ENCODE measurements at regions not wholly inside any gene's neighbourhood (a gene's known extent, or its start where the extent isn't known, plus 50 kb on each side); places are given as distances from the start of the nearest gene placed in this dataset.
A peak's percentile ranks its signal among the peaks of the same experiment; 100 is the strongest.

DNA sequence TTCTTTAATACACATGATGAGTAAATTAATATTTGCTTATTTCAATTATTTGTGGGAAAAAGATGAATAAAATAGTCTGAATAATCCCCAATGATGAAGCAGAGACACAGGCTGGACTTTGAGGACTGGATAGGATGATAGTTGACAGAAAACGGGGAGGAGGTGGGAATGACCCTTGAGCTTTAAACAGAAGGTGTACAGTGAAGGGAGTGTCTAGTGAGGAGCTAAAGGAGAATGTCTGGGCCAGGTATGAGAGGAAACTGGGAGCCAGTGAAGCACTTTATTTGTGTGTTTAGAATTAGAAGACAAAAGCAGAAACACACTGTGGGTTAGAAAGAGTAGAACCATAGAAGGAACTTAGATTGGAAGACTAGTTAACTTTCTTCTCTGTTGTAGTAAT lies 230.4 kb upstream of the CA10 start:
- no peak overlapping the region for H3K23ac ChIP-seq (ENCODE audit: low read depth, low read length, poor library complexity)
- no peaks in the 10 kb centered on the region for H3K36me3 ChIP-seq (replicated peaks in 1 of 2; ENCODE audit: control insufficient read depth in 2 of 2, insufficient read depth in 2 of 2, low read length in 2 of 2)
- H3K9ac ChIP-seq (ENCODE audit: low read depth, low read length, poor library complexity) = no peak overlapping the region
- H3K27me3 ChIP-seq (ENCODE audit: control insufficient read depth in 3 of 3, insufficient read depth in 3 of 3, low read depth in 1 of 3, low read length in 3 of 3) = no peaks in the 10 kb centered on the region
- no peak for DNase-seq (ENCODE audit: low spot score)
- no peak overlapping the region for H2BK12ac ChIP-seq (ENCODE audit: low read length)
- H3K4ac ChIP-seq (ENCODE audit: low read length) = no peak overlapping the region
- H3K4me1 ChIP-seq (ENCODE audit: control insufficient read depth in 2 of 2, insufficient read depth in 1 of 2, low read depth in 1 of 2, low read length in 2 of 2) = no peaks in the 10 kb centered on the region
- no peak overlapping the region for H2BK5ac ChIP-seq (ENCODE audit: low read length)
- WGBS, 2 donors (ENCODE audit: extremely low coverage in 2 of 2, insufficient read length in 2 of 2, insufficient replicate concordance in 1 of 2) = no CpG with 5 or more reads among the region's 1 CpG
- H3K4me2 ChIP-seq (ENCODE audit: insufficient read depth, low read length, poor library complexity, severe bottlenecking) = no peak overlapping the region
- no peak overlapping the region for H4K8ac ChIP-seq (ENCODE audit: low read depth, low read length)
- H3K27ac ChIP-seq (replicated peaks; ENCODE audit: low read length) = no peak overlapping the region
- no peak overlapping the region for H2BK15ac ChIP-seq (ENCODE audit: low read length)
- no peak overlapping the region for H3K18ac ChIP-seq (ENCODE audit: low read length)
- no peak overlapping the region for H3K4me3 ChIP-seq (ENCODE audit: low read length in 2 of 2)
- no peak overlapping the region for H4K91ac ChIP-seq (ENCODE audit: low read depth, low read length, poor library complexity)
- no peak overlapping the region for H2AK5ac ChIP-seq (ENCODE audit: low read depth, low read length)
- no peak overlapping the region for H2AFZ ChIP-seq (ENCODE audit: low read length)
- H2BK120ac ChIP-seq (ENCODE audit: low read depth, low read length) = no peak overlapping the region
- no peak overlapping the region for H3K14ac ChIP-seq (ENCODE audit: low read length)
- H3K9me3 ChIP-seq (replicated peaks in 1 of 2; ENCODE audit: control insufficient read depth in 2 of 2, insufficient read depth in 1 of 2, low read depth in 1 of 2, low read length in 2 of 2) = no peaks in the 10 kb centered on the region
- H3K79me1 ChIP-seq (ENCODE audit: low read depth, low read length) = no peaks in the 10 kb centered on the region

GRCh38 chr17:52384695-52385094 lies 226.2 kb upstream of the CA10 start:
- H3K23ac ChIP-seq (ENCODE audit: low read depth, low read length, poor library complexity) = no peak overlapping the region
- H3K27me3 ChIP-seq (ENCODE audit: control insufficient read depth in 3 of 3, insufficient read depth in 3 of 3, low read depth in 1 of 3, low read length in 3 of 3) = no peaks in the 10 kb centered on the region
- DNase-seq (ENCODE audit: low spot score) = no peak
- no peak overlapping the region for H3K4ac ChIP-seq (ENCODE audit: low read length)
- H2AFZ ChIP-seq (ENCODE audit: low read length) = no peak overlapping the region
- H3K14ac ChIP-seq (ENCODE audit: low read length) = no peak overlapping the region
- no CpG with 5 or more reads among the region's 5 CpGs for WGBS, 2 donors (ENCODE audit: extremely low coverage in 2 of 2, insufficient read length in 2 of 2, insufficient replicate concordance in 1 of 2)
- H4K91ac ChIP-seq (ENCODE audit: low read depth, low read length, poor library complexity) = no peak overlapping the region
- no peak overlapping the region for H2BK5ac ChIP-seq (ENCODE audit: low read length)
- no peak overlapping the region for H3K18ac ChIP-seq (ENCODE audit: low read length)
- H3K79me1 ChIP-seq (ENCODE audit: low read depth, low read length) = peaks cover 2% of the 10 kb centered on the region
- no peak overlapping the region for H3K4me3 ChIP-seq (ENCODE audit: low read length in 2 of 2)
- no peak overlapping the region for H3K27ac ChIP-seq (replicated peaks; ENCODE audit: low read length)
- H3K4me1 ChIP-seq (ENCODE audit: control insufficient read depth in 2 of 2, insufficient read depth in 1 of 2, low read depth in 1 of 2, low read length in 2 of 2) = no peaks in the 10 kb centered on the region
- H3K9ac ChIP-seq (ENCODE audit: low read depth, low read length, poor library complexity) = no peak overlapping the region
- peaks cover 0 to under 1% of the 10 kb centered on the region in 2 donors for H3K9me3 ChIP-seq (replicated peaks in 1 of 2; ENCODE audit: control insufficient read depth in 2 of 2, insufficient read depth in 1 of 2, low read depth in 1 of 2, low read length in 2 of 2)
- no peak overlapping the region for H2BK15ac ChIP-seq (ENCODE audit: low read length)
- no peak overlapping the region for H2BK12ac ChIP-seq (ENCODE audit: low read length)
- no peak overlapping the region for H3K4me2 ChIP-seq (ENCODE audit: insufficient read depth, low read length, poor library complexity, severe bottlenecking)
- no peaks in the 10 kb centered on the region for H3K36me3 ChIP-seq (replicated peaks in 1 of 2; ENCODE audit: control insufficient read depth in 2 of 2, insufficient read depth in 2 of 2, low read length in 2 of 2)
- H2BK120ac ChIP-seq (ENCODE audit: low read depth, low read length) = no peak overlapping the region
- H2AK5ac ChIP-seq (ENCODE audit: low read depth, low read length) = no peak overlapping the region
- H4K8ac ChIP-seq (ENCODE audit: low read depth, low read length) = no peak overlapping the region

GRCh38 chr17:52383493-52384100 lies 225.1 kb upstream of the CA10 start:
- H3K79me1 ChIP-seq (ENCODE audit: low read depth, low read length) = peaks cover 2% of the 10 kb centered on the region
- no peak overlapping the region for H2AFZ ChIP-seq (ENCODE audit: low read length)
- DNase-seq (ENCODE audit: low spot score) = peak; percentile 65
- H3K23ac ChIP-seq (ENCODE audit: low read depth, low read length, poor library complexity) = no peak overlapping the region
- no peak overlapping the region for H3K14ac ChIP-seq (ENCODE audit: low read length)
- no peak overlapping the region for H3K18ac ChIP-seq (ENCODE audit: low read length)
- H4K8ac ChIP-seq (ENCODE audit: low read depth, low read length) = no peak overlapping the region
- no peak overlapping the region for H2BK120ac ChIP-seq (ENCODE audit: low read depth, low read length)
- WGBS, 2 donors (ENCODE audit: extremely low coverage in 2 of 2, insufficient read length in 2 of 2, insufficient replicate concordance in 1 of 2) = no CpG with 5 or more reads among the region's 4 CpGs
- no peak overlapping the region for H4K91ac ChIP-seq (ENCODE audit: low read depth, low read length, poor library complexity)
- no peak overlapping the region for H3K4me3 ChIP-seq (ENCODE audit: low read length in 2 of 2)
- no peak overlapping the region for H2AK5ac ChIP-seq (ENCODE audit: low read depth, low read length)
- H2BK15ac ChIP-seq (ENCODE audit: low read length) = no peak overlapping the region
- H3K9ac ChIP-seq (ENCODE audit: low read depth, low read length, poor library complexity) = no peak overlapping the region
- no peak overlapping the region for H3K4me2 ChIP-seq (ENCODE audit: insufficient read depth, low read length, poor library complexity, severe bottlenecking)
- no peaks in the 10 kb centered on the region for H3K4me1 ChIP-seq (ENCODE audit: control insufficient read depth in 2 of 2, insufficient read depth in 1 of 2, low read depth in 1 of 2, low read length in 2 of 2)
- no peaks in the 10 kb centered on the region for H3K36me3 ChIP-seq (replicated peaks in 1 of 2; ENCODE audit: control insufficient read depth in 2 of 2, insufficient read depth in 2 of 2, low read length in 2 of 2)
- peaks cover 0 to 1% of the 10 kb centered on the region in 2 donors for H3K9me3 ChIP-seq (replicated peaks in 1 of 2; ENCODE audit: control insufficient read depth in 2 of 2, insufficient read depth in 1 of 2, low read depth in 1 of 2, low read length in 2 of 2)
- no peak overlapping the region for H2BK12ac ChIP-seq (ENCODE audit: low read length)
- H2BK5ac ChIP-seq (ENCODE audit: low read length) = no peak overlapping the region
- no peaks in the 10 kb centered on the region for H3K27me3 ChIP-seq (ENCODE audit: control insufficient read depth in 3 of 3, insufficient read depth in 3 of 3, low read depth in 1 of 3, low read length in 3 of 3)
- H3K27ac ChIP-seq (replicated peaks; ENCODE audit: low read length) = no peak overlapping the region
- H3K4ac ChIP-seq (ENCODE audit: low read length) = no peak overlapping the region

GRCh38 chr17:52378860-52379259 lies 220.3 kb upstream of the CA10 start:
- no peaks in the 10 kb centered on the region for H3K4me1 ChIP-seq (ENCODE audit: control insufficient read depth in 2 of 2, insufficient read depth in 1 of 2, low read depth in 1 of 2, low read length in 2 of 2)
- H3K4me2 ChIP-seq (ENCODE audit: insufficient read depth, low read length, poor library complexity, severe bottlenecking) = no peak overlapping the region
- peaks cover 0 to 1% of the 10 kb centered on the region in 2 donors for H3K9me3 ChIP-seq (replicated peaks in 1 of 2; ENCODE audit: control insufficient read depth in 2 of 2, insufficient read depth in 1 of 2, low read depth in 1 of 2, low read length in 2 of 2)
- no peak overlapping the region for H3K23ac ChIP-seq (ENCODE audit: low read depth, low read length, poor library complexity)
- H4K8ac ChIP-seq (ENCODE audit: low read depth, low read length) = no peak overlapping the region
- H3K27ac ChIP-seq (replicated peaks; ENCODE audit: low read length) = no peak overlapping the region
- peaks cover 2% of the 10 kb centered on the region for H3K79me1 ChIP-seq (ENCODE audit: low read depth, low read length)
- no peak overlapping the region for H3K9ac ChIP-seq (ENCODE audit: low read depth, low read length, poor library complexity)
- H3K4me3 ChIP-seq (ENCODE audit: low read length in 2 of 2) = no peak overlapping the region
- no peaks in the 10 kb centered on the region for H3K36me3 ChIP-seq (replicated peaks in 1 of 2; ENCODE audit: control insufficient read depth in 2 of 2, insufficient read depth in 2 of 2, low read length in 2 of 2)
- H2BK15ac ChIP-seq (ENCODE audit: low read length) = no peak overlapping the region
- no peak overlapping the region for H3K4ac ChIP-seq (ENCODE audit: low read length)
- no peak overlapping the region for H4K91ac ChIP-seq (ENCODE audit: low read depth, low read length, poor library complexity)
- no peak for DNase-seq (ENCODE audit: low spot score)
- no peak overlapping the region for H2BK12ac ChIP-seq (ENCODE audit: low read length)
- H2BK120ac ChIP-seq (ENCODE audit: low read depth, low read length) = no peak overlapping the region
- no peak overlapping the region for H2BK5ac ChIP-seq (ENCODE audit: low read length)
- H3K14ac ChIP-seq (ENCODE audit: low read length) = no peak overlapping the region
- no peaks in the 10 kb centered on the region for H3K27me3 ChIP-seq (ENCODE audit: control insufficient read depth in 3 of 3, insufficient read depth in 3 of 3, low read depth in 1 of 3, low read length in 3 of 3)
- WGBS, 2 donors (ENCODE audit: extremely low coverage in 2 of 2, insufficient read length in 2 of 2, insufficient replicate concordance in 1 of 2) = no CpG with 5 or more reads among the region's 3 CpGs
- no peak overlapping the region for H2AK5ac ChIP-seq (ENCODE audit: low read depth, low read length)
- no peak overlapping the region for H2AFZ ChIP-seq (ENCODE audit: low read length)
- no peak overlapping the region for H3K18ac ChIP-seq (ENCODE audit: low read length)
